GM21528 (cell line): ENCODE measurements at regions not wholly inside any gene's neighbourhood (a gene's known extent, or its start where the extent isn't known, plus 50 kb on each side); places are given as distances from the start of the nearest gene placed in this dataset.
"Not testable (repeated sequence)": the region's sequence is repeated elsewhere in the genome, so short reads cannot be mapped to it uniquely, and the experiment has no call there.

Source experiments
- ATAC-seq: cut with Tn5 transposase; IDR thresholded peaks from one replicate; pipeline ENCODE4 v1.9.1; 2021; ENCODE audit warnings: mild to moderate bottlenecking, moderate library complexity; ENCODE audit not compliant: unreplicated experiment, low FRiP score

DNA sequence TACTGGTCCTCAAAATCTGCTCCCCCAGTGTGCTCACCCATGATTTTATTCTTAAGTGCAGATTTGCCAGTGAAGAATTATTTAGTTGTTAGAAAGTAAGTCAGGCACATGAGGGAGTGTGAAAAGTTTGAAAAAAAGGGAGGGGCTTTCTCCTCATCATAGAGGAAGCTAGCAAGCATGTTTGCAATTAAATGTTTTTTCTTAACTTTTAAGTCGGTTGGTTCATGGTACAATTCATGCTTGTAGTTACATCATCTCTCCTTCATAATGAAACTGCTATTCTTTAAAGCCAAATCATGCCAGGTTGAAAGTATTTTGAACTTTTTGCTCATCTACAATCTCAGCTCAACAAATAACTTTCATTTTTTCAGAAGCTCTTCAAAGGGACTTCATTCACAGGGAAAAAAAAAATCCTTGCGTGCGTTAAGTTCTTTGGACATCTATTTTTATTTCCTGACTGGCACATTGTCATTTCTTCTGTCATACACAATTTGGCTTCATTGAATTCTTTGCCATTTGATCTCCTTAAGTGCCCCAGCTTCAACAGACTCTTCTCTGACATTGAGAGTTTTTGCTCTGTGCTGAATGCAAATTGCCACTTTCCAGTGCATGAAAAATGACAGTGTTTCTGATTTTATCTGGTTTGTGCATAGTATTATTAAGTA, 456.9 kb downstream of the TMEM232 start:
- no peak for ATAC-seq

DNA sequence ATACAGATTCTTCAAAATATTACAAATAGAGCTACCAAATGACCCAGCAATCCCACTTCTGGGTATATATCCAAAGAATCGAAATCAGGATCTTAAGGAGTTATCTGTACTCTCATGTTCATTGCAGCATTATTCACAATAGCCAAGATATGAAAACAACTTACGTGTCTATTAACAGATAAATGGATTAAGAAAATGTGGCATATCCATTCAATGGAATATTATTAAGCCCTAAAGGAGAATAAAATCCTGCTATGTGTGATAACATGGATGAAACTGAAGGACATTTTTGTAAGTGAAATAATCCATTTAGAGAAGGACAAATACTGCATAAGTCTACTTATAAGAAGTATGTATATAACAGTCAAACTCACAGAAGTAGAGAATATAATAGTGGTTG, 450.6 kb downstream of the TMEM232 start:
- ATAC-seq = no peak

DNA sequence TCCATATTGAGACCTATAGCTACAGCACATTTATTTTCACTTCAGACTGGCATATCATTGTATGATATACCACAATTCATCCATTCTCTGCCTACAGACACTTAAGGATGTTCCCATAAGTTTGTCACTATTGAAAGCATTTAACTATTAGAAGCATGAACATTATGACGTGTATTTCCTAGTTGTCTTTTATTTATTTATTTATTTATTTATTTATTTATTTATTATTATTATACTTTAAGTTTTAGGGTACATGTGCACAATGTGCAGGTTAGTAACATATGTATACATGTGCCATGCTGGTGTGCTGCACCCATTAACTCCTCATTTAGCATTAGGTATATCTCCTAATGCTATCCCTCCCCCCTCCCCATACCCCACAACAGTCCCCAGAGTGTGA, 448.0 kb downstream of the TMEM232 start:
- ATAC-seq = not testable (repeated sequence)

DNA sequence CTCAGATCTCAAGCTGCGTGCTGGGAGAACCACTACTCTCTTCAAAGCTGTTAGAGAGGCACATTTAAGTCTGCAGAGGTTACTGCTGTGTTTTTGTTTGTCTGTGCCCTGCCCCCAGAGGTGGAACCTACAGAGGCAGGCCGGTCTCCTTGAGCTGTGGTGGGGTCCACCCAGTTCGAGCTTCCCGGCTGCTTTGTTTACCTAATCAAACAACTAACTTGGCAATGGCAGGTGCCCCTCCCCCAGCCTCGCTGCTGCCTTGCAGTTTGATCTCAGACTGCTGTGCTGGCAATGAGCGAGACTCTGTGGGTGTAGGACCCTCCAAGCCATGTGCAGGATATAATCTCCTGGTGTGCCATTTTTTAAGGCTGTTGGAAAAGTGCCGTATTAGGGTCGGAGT, 442.4 kb downstream of the TMEM232 start:
- not testable (repeated sequence) for ATAC-seq

DNA sequence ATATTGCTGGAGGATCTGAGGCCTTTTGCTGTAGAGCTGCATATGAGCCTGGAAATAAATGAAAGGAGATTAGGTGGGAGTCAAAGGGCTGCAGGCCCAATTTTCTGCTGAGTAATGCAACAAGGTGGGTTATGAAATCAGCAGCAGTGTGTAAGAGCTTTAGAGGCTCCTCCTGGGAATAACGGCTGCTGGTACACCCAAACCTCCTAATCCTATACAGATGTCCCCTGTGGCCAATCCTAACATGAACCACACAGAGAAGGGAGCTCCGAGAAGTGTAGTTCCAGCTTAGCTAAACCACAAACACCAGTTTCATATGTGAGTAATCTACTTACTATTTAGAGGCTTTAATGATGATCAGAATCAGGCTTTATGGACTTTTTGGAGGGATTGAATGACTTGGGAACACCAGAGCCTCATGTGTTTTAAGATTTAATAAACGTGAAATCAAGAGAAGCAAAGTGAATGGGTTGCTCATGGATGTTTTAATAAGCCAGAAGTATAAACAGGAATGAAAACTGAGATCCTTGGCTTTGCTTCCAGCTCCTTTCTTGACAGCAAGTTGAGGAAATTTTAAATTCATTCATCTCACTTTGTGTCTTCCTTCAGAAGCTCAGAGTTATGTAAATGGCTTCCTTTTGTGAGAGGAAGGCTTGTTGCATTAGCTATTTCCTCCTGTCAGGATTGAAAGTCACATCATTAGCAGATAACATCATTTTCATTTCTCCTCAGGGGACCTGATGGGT, 437.5 kb downstream of the TMEM232 start:
- no peak for ATAC-seq

DNA sequence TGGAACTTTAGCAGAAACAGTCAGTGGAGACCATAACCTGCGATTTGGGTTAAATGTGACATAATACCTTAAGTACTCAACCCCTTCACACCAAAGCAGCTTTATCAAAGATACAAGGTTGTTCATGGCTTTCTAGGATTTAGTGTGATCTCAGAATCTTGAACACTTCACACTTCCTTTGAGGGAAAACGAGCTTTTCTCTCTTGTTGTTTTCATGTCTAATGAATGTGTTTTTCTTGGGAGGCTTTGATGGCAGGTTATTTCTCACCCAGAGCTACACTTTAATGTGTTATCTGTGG, 437.0 kb downstream of the TMEM232 start:
- no peak for ATAC-seq

DNA sequence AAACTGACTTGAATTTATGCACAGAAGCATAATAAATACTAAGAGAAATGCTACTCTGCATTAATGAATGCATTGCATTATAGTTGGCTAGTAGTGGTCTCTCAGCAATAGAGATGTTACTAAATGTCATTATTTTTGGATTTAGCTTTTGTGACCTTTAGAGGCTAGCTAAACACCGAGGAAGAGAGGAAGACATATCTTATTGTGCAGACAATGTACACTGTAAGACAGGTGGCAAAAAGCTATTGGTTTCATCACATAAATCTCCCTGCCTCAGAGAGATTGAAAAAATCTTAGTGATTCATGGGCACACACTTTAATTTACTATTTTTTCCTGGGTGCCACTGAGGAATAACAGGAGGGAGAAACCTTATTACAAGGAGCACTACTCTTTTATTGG, 435.9 kb downstream of the TMEM232 start:
- no peak for ATAC-seq

DNA sequence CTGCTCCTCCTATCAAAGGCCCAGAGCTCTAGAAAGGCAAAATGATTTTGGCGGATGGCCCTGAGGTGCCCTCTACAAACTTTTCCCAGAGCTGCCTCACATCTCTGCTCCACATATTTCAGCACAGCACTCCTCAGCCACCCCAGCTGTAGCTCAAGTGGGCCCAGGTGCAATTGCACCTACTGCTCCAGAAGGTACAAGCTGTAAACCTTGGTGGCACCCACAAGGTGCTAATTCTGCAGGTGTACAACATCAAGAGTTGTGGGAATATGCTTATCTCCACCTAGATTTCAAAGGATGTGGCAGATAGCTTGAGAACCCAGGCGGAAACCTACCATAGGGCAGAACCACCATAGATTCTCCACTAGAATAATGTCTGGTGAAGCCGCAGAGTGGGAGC, 432.2 kb downstream of the TMEM232 start:
- ATAC-seq = no peak

DNA sequence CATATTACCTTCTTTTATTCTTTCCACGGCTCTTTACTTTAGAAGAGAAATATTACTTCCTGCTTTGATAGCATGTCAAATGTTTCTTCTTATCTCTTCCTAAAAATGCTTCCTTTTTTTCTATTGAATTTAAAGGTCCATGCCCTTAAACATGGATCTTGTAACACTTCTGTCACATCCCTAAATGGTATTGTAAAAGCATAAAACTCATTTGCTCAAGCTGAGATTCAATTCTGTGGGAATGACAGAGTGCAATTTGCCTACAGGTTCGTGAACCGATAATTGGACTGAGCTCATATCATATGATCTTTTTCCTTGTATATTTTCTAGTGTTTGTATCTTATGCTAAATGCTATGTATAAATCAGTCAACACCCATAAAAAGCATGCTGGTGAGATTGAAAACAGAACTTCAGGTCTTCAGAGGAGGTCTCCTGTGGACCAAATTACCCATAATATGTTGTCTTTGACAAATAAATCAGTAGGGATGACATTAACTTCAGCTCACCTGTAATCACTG, 429.3 kb downstream of the TMEM232 start:
- no peak for ATAC-seq

DNA sequence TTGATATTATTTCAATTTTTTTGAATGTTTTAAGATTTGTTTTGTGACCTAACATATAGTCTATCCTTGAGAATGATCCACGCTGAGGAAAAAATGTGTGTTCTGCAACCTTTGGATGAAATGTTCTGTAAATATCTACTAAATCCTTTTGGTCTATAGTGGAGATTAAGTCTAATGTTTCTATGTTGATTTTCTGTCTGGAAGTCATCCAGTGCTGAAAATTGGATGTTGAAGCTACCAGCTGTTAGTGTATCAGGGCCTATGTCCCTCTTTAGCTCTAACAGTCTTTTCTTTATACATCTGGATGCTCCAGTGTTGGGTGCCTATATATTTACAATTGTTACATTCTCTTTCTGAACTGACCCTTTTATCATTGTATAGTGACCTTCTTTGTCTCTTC, 422.3 kb downstream of the TMEM232 start:
- no peak for ATAC-seq

DNA sequence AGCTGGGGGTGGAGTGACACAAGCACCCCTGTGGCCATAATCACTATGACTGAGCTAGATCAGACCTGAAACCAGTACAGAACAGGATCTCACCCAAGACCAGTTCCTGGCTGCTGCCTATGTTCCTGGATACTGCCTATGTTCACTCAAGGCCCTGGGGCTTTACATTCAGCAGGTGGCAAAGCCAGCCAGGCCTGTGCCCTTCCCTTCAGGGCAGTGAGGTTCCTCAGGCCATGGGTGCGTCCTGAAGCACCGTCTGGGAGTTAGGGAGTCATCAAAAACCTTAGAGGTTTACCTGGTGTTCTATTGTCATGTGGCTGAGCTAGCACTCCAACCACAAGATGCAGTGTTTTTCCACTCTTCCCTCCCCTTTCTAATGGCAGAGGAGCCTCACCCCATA, 419.8 kb downstream of the TMEM232 start:
- no peak for ATAC-seq

DNA sequence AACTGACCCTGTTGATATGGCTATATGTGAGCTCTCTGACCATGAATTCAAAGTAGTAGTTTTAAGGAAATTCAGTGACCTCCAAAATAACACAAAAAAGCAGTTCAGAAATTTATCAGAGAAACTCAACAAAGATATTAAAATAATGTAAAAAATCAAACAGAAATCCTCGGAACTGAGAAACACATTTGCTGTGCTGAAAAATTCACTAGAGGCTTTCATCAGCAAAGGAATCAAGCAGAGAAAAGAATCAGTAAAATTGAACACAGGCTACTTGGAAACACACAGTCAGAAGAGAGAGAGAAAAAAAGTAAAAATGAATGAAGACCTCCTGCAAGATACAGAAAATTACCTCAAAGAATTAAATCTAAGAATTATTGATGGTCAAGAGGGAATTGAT, 417.2 kb downstream of the TMEM232 start:
- no peak for ATAC-seq

DNA sequence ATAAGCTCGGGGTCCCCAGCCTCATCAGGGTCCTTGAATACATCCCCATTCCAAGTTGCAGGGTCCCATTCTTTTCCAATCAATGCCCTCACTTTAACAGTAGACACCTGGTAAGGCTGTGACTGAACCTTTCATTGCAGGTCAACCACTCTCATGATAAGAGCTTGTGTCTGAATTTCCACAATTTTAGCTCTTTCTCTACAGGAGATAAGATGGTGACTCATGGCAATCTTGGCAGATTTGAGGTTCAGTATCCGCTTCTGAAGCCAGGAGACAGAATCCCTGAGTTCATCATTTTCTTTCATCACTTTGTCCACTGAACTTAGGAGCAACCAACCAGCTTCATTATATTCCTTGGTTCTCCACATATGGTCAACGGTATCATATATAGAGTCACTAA, 409.9 kb downstream of the TMEM232 start:
- ATAC-seq = not testable (repeated sequence)

DNA sequence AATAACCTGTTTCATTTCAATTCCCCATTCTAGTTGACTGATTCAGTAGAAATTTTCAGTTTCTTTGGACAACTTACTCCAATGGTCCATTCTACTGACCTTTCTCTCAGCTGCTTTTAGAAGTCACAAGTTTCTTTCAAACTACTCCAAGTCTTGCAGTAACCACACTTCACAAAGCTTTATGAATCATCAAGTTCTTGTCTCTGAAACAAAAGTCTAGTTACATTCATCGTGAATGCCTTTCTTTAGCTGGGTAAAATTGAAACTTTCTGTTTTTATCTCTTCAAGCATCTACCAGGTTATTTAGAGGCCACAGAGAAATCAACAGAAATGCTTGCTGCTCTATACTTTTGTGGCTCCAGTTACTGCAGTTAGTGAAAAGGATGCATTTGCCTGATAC, 405.4 kb downstream of the TMEM232 start:
- no peak for ATAC-seq

DNA sequence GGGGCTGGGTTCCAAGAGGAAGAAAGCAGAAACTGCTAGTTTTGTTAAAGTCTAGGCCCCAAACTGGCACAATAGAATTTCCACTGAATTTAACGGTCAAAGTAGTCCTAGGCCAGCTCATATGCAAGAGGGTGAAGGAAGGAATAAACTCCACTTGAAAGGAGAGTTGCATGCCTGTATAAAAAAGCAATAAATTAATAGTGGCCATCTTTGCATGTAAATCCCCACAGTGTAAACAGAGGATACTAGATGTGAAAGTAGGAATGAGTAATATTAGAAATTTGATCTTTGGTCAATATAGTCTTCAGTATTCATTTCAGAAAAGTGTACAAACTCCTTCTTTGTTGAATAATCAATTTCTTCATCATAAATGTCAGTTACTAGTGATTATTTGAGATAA, 403.1 kb downstream of the TMEM232 start:
- no peak for ATAC-seq

DNA sequence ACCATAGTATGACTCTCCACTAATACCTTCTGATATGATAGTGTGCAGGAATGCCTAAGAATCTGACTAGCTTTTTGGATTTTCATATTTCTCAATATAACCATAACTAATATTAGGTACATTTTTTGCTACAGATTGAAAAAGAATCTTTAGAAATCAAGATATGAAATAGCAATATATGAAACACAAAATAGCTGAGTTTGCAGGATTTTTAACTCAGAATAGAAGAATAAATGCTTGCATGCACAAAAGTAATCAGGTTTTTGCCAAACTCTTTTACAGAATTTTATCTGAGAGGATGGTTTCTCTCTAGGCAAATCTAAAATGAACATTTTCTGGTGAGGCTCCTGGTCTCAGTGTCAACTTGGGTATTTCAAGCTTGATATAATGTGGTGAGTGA, 402.6 kb downstream of the TMEM232 start:
- ATAC-seq = no peak

DNA sequence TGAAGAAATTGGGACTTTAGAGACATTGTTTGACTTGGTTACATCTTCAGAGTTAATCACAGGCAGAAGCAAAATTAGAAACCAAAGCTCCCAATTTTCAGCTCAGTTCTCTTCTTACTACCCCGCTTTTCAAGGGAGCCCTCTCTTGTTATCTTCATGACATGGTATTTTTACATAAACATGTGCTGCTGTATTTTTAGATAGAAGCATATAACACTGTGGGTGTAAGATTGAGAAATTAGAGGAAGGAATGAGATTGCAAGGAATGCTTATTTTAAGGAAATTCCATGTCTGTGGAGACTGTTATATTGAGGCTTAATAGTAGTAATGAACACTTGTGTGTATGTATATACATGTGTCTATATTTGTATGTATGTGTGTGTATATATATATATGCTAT, 401.6 kb downstream of the TMEM232 start:
- no peak for ATAC-seq

DNA sequence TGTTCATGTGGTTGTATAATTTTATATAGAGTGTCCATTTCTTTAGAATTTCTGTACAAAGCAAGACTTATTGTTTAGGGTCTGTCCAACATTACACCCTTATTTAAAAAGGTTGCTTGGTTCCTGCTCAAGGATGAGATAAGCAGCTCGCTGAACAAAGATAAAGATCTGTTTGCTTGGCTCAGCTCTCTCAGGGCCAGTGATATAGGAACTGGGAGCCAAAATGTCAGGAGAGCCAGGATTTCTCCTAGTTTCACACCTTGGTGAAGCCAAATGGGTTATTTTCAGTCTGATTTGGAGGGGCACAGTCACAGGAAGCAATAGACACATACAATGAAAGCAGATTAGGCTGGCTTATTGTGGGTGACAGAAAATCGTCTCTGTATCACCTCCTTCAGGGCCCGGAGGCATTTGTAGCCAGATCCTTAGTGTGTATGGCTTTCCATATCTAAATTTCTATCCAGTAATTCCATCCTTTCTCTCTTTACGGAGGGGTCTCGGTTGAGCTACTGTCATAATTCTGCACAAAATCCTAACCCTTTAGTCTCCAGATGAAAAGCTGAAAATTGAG, 396.4 kb downstream of the TMEM232 start:
- ATAC-seq = no peak

DNA sequence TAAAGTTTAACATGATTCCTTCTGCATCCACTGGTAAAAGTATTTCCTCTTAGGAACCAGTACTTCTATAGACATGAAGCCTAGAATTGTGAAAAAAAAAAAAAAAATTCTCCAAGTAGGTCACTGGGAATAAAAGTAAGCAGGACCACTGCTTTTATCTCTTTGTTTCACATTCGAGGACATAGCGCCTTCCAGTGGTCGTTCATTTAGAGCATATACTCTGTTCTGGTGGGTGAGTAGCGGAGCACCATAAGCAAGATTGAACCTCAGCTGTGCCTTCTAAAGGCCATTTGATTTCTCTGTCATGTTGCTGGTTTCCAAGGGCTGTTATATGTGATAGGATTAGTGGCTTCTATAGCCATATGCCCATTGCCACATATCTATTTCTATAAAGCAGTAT, 393.1 kb downstream of the TMEM232 start:
- no peak for ATAC-seq

DNA sequence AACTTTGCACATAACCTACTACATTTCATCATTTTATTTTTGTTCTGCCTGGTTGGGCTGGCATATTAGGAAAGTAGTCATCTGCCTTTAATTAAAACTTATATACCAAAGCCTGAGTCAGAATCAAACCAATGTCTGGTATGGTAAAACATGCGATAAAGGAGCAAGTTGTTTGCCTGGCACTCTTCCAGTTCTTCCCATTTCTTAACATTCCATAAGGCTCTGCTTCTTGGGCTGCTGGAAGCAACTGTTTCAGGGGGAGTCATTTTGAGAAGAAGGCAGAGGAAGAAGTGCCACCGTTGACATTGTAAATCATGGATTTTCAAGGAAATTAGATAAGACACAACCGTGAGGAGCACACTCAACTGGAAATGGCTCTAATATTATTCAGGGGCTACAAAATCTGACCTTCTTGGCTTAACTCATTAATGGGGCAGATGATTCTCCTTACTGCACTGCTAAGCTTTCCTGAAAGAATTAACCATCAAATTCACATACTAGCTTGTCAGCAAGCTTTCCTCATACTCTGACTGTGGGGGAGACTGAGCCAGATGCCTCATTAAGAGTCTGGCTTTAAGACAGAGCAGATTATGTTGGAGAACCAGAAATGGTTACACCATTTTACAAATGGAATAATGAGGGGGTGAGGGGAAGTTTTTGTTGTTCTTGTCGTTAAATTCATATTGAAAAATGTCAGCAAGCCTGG, 391.0 kb downstream of the TMEM232 start:
- no peak for ATAC-seq

DNA sequence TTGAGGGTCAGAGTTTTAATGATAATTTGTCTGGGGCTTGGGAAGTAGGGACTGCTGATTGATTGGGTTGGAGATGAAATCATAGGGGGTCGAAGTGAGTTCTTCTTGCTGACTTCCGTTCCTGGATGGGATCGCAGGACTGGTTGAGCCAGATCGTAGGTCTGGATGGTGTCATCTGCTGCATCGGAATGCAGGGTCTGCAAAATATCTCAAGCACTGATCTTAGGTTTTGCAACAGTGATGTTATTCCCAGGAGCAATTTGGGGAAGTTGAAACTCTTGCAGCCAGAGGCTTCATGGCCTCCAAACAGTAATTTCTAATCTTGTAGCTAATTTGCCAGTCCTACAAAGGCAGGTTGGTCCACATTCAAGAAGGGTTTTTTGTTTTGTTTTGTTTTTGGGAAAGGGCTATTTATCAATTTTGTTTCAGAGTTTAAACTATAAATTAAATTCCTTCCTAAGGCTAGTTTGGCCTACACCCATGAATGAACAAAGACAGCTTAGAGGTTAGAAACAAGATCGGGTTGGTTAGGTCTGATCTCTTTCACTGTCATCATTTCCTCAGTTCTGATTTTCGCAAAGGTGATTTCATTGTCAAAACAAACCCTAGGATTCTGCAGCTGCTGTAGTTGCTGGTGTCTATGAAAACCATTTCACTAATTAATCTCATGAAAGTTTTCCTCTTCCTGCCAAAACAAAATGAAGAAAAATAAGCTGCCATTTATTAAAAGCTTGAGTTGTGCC, 388.0 kb downstream of the TMEM232 start:
- no peak for ATAC-seq
